Endothelial cell of umbilical vein (primary cell): ENCODE measurements at regions not wholly inside any gene's neighbourhood (a gene's known extent, or its start where the extent isn't known, plus 50 kb on each side); places are given as distances from the start of the nearest gene placed in this dataset.

ENCODE experiments used
- BruUV-seq: library from RNA; stranded (reverse); fragments of 400-500 nt; replicated peaks from 2 replicates; lab custom pipeline; 2021; lab: Mats Ljungman, UMichigan
- CTCF ChIA-PET: fragments of 300-600, 350-600 bp; sonication (Branson Sonifier 250); formaldehyde crosslinking; loops from one replicate; lab custom pipeline; 2021; ENCODE audit warnings: antibody characterized with exemption, inconsistent platforms; lab: Charles Lee
- POLR2A ChIA-PET: fragments of 300-600, 350-600 bp; sonication (Branson Sonifier 250); formaldehyde crosslinking; loops from one replicate; lab custom pipeline; 2021; ENCODE audit warnings: antibody characterized with exemption, inconsistent platforms; lab: Charles Lee
- DNase-seq: peaks from one replicate; pipeline ENCODE4 v3.0.0-alpha.2; 2011; ENCODE audit warnings: low read depth, low spot score
- FAIRE-seq: peaks from 2 replicates; lab custom pipeline; 2011; peaks lifted over from hg19 to GRCh38; lab: Jason Lieb, UNC
- H2AFZ ChIP-seq: 2 replicates; pipeline ENCODE4 v1.6.0; 2012; ENCODE audit warnings: low read depth, low read length, control low read depth, inconsistent platforms
- H3K27ac ChIP-seq: 2 replicates; pipeline ENCODE4 v1.5.1; 2011; ENCODE audit warnings: low read depth, mild to moderate bottlenecking, control low read depth, low read length, moderate library complexity; ENCODE audit not compliant: insufficient read depth
- H3K27me3 ChIP-seq, 2 experiments: 2 replicates each; pipeline versions ENCODE4 v1.6.0 to v1.6.1; 2011; ENCODE audit warnings: low read length in 2 of 2, mixed read lengths in 1 of 2; ENCODE audit not compliant: control insufficient read depth in 2 of 2, insufficient read depth in 2 of 2
- H3K36me3 ChIP-seq, 2 experiments: 2 replicates in 1 of 2; 3 replicates in 1 of 2; pipeline ENCODE4 v1.5.1; 2011; ENCODE audit warnings: low read length in 2 of 2, mild to moderate bottlenecking in 1 of 2, moderate library complexity in 1 of 2; ENCODE audit not compliant: control insufficient read depth in 2 of 2, insufficient read depth in 2 of 2; ENCODE audit errors: extremely low read depth in 1 of 2
- H3K4me1 ChIP-seq: 3 replicates; pipeline ENCODE4 v1.5.1; 2011; ENCODE audit warnings: mild to moderate bottlenecking, low read length; ENCODE audit not compliant: control insufficient read depth, insufficient read depth; ENCODE audit errors: extremely low read depth
- H3K4me2 ChIP-seq: 2 replicates; pipeline ENCODE4 v1.6.1; 2011; ENCODE audit warnings: low read length, control low read depth, mixed read lengths; ENCODE audit not compliant: insufficient read depth
- H3K4me3 ChIP-seq, 3 experiments: fragments of 200-600 bp in 1 of 3; sonication (generic), shearing (Covaris generic) in 1 of 3; replicated peaks in 1 of 3; 2 replicates each; pipeline ENCODE4 v1.5.1; 2011 to 2016; ENCODE audit warnings: control low read depth in 3 of 3, low read length in 3 of 3, mild to moderate bottlenecking in 2 of 3, inconsistent platforms in 1 of 3, low read depth in 1 of 3, moderate library complexity in 1 of 3; ENCODE audit not compliant: insufficient read depth in 1 of 3
- H3K79me2 ChIP-seq: 2 replicates; pipeline ENCODE4 v1.6.0; 2012; ENCODE audit warnings: low read length, inconsistent platforms; ENCODE audit not compliant: control insufficient read depth, insufficient read depth
- H3K9ac ChIP-seq: replicated peaks from 2 replicates; pipeline ENCODE3; 2011; ENCODE audit warnings: low read length, control low read depth; ENCODE audit not compliant: insufficient read depth; ENCODE audit errors: extremely low read depth
- H3K9me1 ChIP-seq: replicated peaks from 3 replicates; pipeline ENCODE4 v1.6.0; 2011; ENCODE audit warnings: mild to moderate bottlenecking, low read length; ENCODE audit not compliant: control insufficient read depth, insufficient read depth; ENCODE audit errors: extremely low read depth
- H3K9me3 ChIP-seq: replicated peaks from 2 replicates; pipeline ENCODE4 v1.5.1; 2012; ENCODE audit warnings: low read length, inconsistent platforms; ENCODE audit not compliant: control insufficient read depth, insufficient read depth
- H4K20me1 ChIP-seq: replicated peaks from 2 replicates; pipeline ENCODE3; 2011; ENCODE audit warnings: mild to moderate bottlenecking, low read length; ENCODE audit not compliant: control insufficient read depth, insufficient read depth; ENCODE audit errors: extremely low read depth
- CTCF ChIP-seq, 2 donors: IDR thresholded peaks; 1 replicate in 1 of 2; 2 replicates in 1 of 2; pipeline ENCODE4 v1.5.1; 2011; ENCODE audit warnings: low read length in 2 of 2, mild to moderate bottlenecking in 2 of 2, moderate library complexity in 2 of 2, control low read depth in 1 of 2, inconsistent platforms in 1 of 2, low read depth in 1 of 2; ENCODE audit not compliant: insufficient read depth in 1 of 2; ENCODE audit errors: extremely low read depth in 1 of 2
- EZH2 ChIP-seq: IDR thresholded peaks from 2 replicates; pipeline ENCODE4 v1.6.1; 2012; ENCODE audit warnings: borderline replicate concordance, low read depth, mild to moderate bottlenecking, moderate library complexity, low read length, inconsistent platforms; ENCODE audit not compliant: severe bottlenecking
- FOS ChIP-seq: IDR thresholded peaks from 2 replicates; pipeline ENCODE4 v1.6.1; 2011; ENCODE audit warnings: mild to moderate bottlenecking, low read length, moderate library complexity, borderline replicate concordance; ENCODE audit not compliant: insufficient read depth
- GATA2 ChIP-seq: IDR thresholded peaks from 2 replicates; pipeline ENCODE4 v1.7.0; 2011; ENCODE audit warnings: low read depth, mild to moderate bottlenecking, moderate library complexity, mixed read lengths, low read length; ENCODE audit not compliant: insufficient read length, insufficient read depth
- JUN ChIP-seq: IDR thresholded peaks from 2 replicates; pipeline ENCODE4 v1.6.1; 2011; ENCODE audit warnings: borderline replicate concordance, low read depth; ENCODE audit not compliant: insufficient read length, insufficient read depth
- MAX ChIP-seq: IDR thresholded peaks from 2 replicates; pipeline ENCODE4 v1.6.1; 2011; ENCODE audit not compliant: insufficient read depth, insufficient read length
- MYC ChIP-seq: IDR thresholded peaks from one replicate; pipeline ENCODE4 v1.6.1; 2011; ENCODE audit warnings: mild to moderate bottlenecking, low read depth, low read length
- POLR2A ChIP-seq: IDR thresholded peaks from 2 replicates; pipeline ENCODE4 v1.6.1; 2012; ENCODE audit warnings: low read depth, mild to moderate bottlenecking, control low read depth, low read length
- POLR2AphosphoS5 ChIP-seq: IDR thresholded peaks from 2 replicates; pipeline ENCODE4 v1.6.1; 2012; ENCODE audit warnings: low read depth, mild to moderate bottlenecking, control low read depth, low read length, moderate library complexity; ENCODE audit not compliant: insufficient read depth
- dilution Hi-C: fragments of 300-500 bp; cut with MboI; formaldehyde crosslinking; loops from one replicate; pipeline ENCODE4 v1.15.0; 2019; ENCODE audit warnings: low sequenced_read_pairs; ENCODE audit not compliant: extremely low pct_ligation_motif_present
- intact Hi-C: fragments of 100-400 bp; cut with micrococcal nuclease; formaldehyde crosslinking; loops from one replicate; pipeline ENCODE4 v1.10.0; 2022

- H3K36me3 ChIP-seq: no peaks in the 10 kb centered on the region
- H3K27ac ChIP-seq: no peak overlapping the region
- H2AFZ ChIP-seq: no peak overlapping the region
- ChIA-PET POLR2A (no interaction called here), CTCF (interaction anchor here (1.2 kb wide), 1 partner anchor 11 kb away, joined by 3 read pairs; no protein-coding TSS in a partner anchor)
- no peaks in the 10 kb centered on the region for H3K4me1 ChIP-seq
- H3K9ac ChIP-seq: no peak overlapping the region
- H3K4me3 ChIP-seq: no peak overlapping the region
- no peaks in the 10 kb centered on the region for H3K79me2 ChIP-seq
- TF ChIP-seq POLR2AphosphoS5: no peak
- TF ChIP-seq CTCF (IDR thresholded peaks at IDR 0.05; ENCODE audit: extremely low read depth in 1 of 2, insufficient read depth in 1 of 2, low read depth in 1 of 2, low read length in 2 of 2): no peak
- no peak for TF ChIP-seq MAX
- no peak for TF ChIP-seq EZH2
- TF ChIP-seq POLR2A: no peak
- no peak for TF ChIP-seq GATA2
- TF ChIP-seq JUN: no peak
- no peak for TF ChIP-seq FOS
- no peak for TF ChIP-seq MYC
- no TSS peak for BruUV-seq
- H3K27me3 ChIP-seq: no peaks in the 10 kb centered on the region
- dilution Hi-C loops (no loop called here), intact Hi-C loops (no loop called here)
- FAIRE-seq: no peak
- no peaks in the 10 kb centered on the region for H3K9me3 ChIP-seq
- no peak overlapping the region for H3K4me2 ChIP-seq
- H3K9me1 ChIP-seq: no peaks in the 10 kb centered on the region
- DNase-seq: no peak
- no peaks in the 10 kb centered on the region for H4K20me1 ChIP-seq
These were observed 498.2 kb upstream of the CITED2 start for GRCh38 chr6:139872665-139873064.
